Mesenchymal stem cell (in vitro differentiated cells and primary cell): ENCODE measurements at regions not wholly inside any gene's neighbourhood (a gene's known extent, or its start where the extent isn't known, plus 50 kb on each side); places are given as distances from the start of the nearest gene placed in this dataset.

Experiments
- DNase-seq: peaks from one replicate; pipeline ENCODE4 v3.0.0-alpha.2; 2013
- H2AFZ ChIP-seq: one replicate; pipeline ENCODE4 v1.6.1; 2013; ENCODE audit warnings: low read depth, mild to moderate bottlenecking, control low read depth, inconsistent platforms, low read length, moderate library complexity
- H2AK5ac ChIP-seq: 2 replicates; pipeline ENCODE4 v1.6.1; 2013; ENCODE audit warnings: low read length, moderate library complexity, mild to moderate bottlenecking, inconsistent platforms; ENCODE audit not compliant: severe bottlenecking
- H2BK120ac ChIP-seq: one replicate; pipeline ENCODE4 v1.6.1; 2013; ENCODE audit warnings: low read depth, mild to moderate bottlenecking, inconsistent platforms, low read length, moderate library complexity
- H2BK12ac ChIP-seq, 2 experiments: one replicate each; pipeline ENCODE4 v1.6.1; 2013; ENCODE audit warnings: inconsistent platforms in 2 of 2, low read length in 2 of 2, mild to moderate bottlenecking in 2 of 2, moderate library complexity in 2 of 2, control low read depth in 1 of 2
- H2BK15ac ChIP-seq: one replicate; pipeline ENCODE4 v1.6.1; 2013; ENCODE audit warnings: mild to moderate bottlenecking, low read depth, inconsistent platforms; ENCODE audit not compliant: poor library complexity, severe bottlenecking
- H2BK5ac ChIP-seq: 2 replicates; pipeline ENCODE4 v1.6.1; 2013; ENCODE audit warnings: low read depth, mild to moderate bottlenecking, low read length, control low read depth, inconsistent platforms; ENCODE audit not compliant: poor library complexity, severe bottlenecking
- H3K14ac ChIP-seq, 2 experiments: one replicate each; pipeline ENCODE4 v1.6.1; 2013; ENCODE audit warnings: inconsistent platforms in 2 of 2, low read length in 2 of 2, control low read depth in 1 of 2, mild to moderate bottlenecking in 1 of 2, moderate library complexity in 1 of 2
- H3K18ac ChIP-seq, 2 experiments: one replicate each; pipeline ENCODE4 v1.6.1; 2013; ENCODE audit warnings: inconsistent platforms in 2 of 2, low read length in 2 of 2, control low read depth in 1 of 2, low read depth in 1 of 2, mild to moderate bottlenecking in 1 of 2
- H3K23ac ChIP-seq, 2 experiments: one replicate each; pipeline ENCODE4 v1.6.1; 2013; ENCODE audit warnings: inconsistent platforms in 2 of 2, low read length in 2 of 2, mild to moderate bottlenecking in 2 of 2, moderate library complexity in 2 of 2, control low read depth in 1 of 2
- H3K27ac ChIP-seq: 2 replicates; pipeline ENCODE4 v1.5.1; 2013; ENCODE audit warnings: mild to moderate bottlenecking, moderate library complexity, low read length, control low read depth, inconsistent platforms; ENCODE audit not compliant: poor library complexity, severe bottlenecking
- H3K27me3 ChIP-seq, 2 experiments: 2 replicates each; pipeline versions ENCODE4 v1.6.1 to v1.7.0; 2013; ENCODE audit warnings: low read length in 2 of 2, mild to moderate bottlenecking in 2 of 2, moderate library complexity in 2 of 2, control low read depth in 1 of 2, inconsistent platforms in 1 of 2; ENCODE audit not compliant: control insufficient read depth in 1 of 2, insufficient read depth in 1 of 2
- H3K36me3 ChIP-seq, 2 experiments: 2 replicates each; pipeline versions ENCODE4 v1.6.1 to v1.7.0; 2013; ENCODE audit warnings: low read length in 2 of 2, control low read depth in 1 of 2, inconsistent platforms in 1 of 2, low read depth in 1 of 2, mild to moderate bottlenecking in 1 of 2; ENCODE audit not compliant: insufficient read depth in 2 of 2, control insufficient read depth in 1 of 2
- H3K4ac ChIP-seq, 2 experiments: one replicate each; pipeline ENCODE4 v1.6.1; 2013; ENCODE audit warnings: inconsistent platforms in 2 of 2, low read length in 2 of 2, mild to moderate bottlenecking in 2 of 2, moderate library complexity in 2 of 2, control low read depth in 1 of 2, low read depth in 1 of 2
- H3K4me1 ChIP-seq: 2 replicates; pipeline ENCODE4 v1.6.1; 2013; ENCODE audit warnings: low read depth, low read length, control low read depth; ENCODE audit not compliant: control insufficient read depth, insufficient read depth
- H3K4me2 ChIP-seq: 2 replicates; pipeline ENCODE4 v1.6.1; 2013; ENCODE audit warnings: low read length, mild to moderate bottlenecking, inconsistent platforms; ENCODE audit not compliant: poor library complexity, severe bottlenecking
- H3K4me3 ChIP-seq, 2 experiments: 2 replicates each; pipeline versions ENCODE4 v1.5.1 to v1.7.0; 2013; ENCODE audit warnings: low read length in 2 of 2, mild to moderate bottlenecking in 2 of 2, control low read depth in 1 of 2, low read depth in 1 of 2; ENCODE audit not compliant: insufficient read depth in 1 of 2
- H3K79me1 ChIP-seq: replicated peaks from 2 replicates; pipeline ENCODE4 v1.6.1; 2013; ENCODE audit warnings: mild to moderate bottlenecking, control low read depth, low read length, inconsistent platforms; ENCODE audit not compliant: poor library complexity, severe bottlenecking
- H3K9ac ChIP-seq: 2 replicates; pipeline ENCODE4 v1.7.0; 2013; ENCODE audit warnings: mild to moderate bottlenecking, low read length, moderate library complexity
- H3K9me3 ChIP-seq: 2 replicates; pipeline ENCODE4 v1.7.0; 2013; ENCODE audit warnings: mild to moderate bottlenecking, low read length; ENCODE audit not compliant: control insufficient read depth
- H4K8ac ChIP-seq: one replicate; pipeline ENCODE4 v1.6.1; 2013; ENCODE audit warnings: inconsistent platforms, mild to moderate bottlenecking, low read length, moderate library complexity
- H4K91ac ChIP-seq: one replicate; pipeline ENCODE4 v1.6.1; 2013; ENCODE audit warnings: mild to moderate bottlenecking, low read length, inconsistent platforms
- WGBS: methylation state at CpG from one replicate; pipeline ENCODE4 v1.1.7; 2013; ENCODE audit warnings: mixed read lengths; 5-methylcytosine and 5-hydroxymethylcytosine counted together

DNA sequence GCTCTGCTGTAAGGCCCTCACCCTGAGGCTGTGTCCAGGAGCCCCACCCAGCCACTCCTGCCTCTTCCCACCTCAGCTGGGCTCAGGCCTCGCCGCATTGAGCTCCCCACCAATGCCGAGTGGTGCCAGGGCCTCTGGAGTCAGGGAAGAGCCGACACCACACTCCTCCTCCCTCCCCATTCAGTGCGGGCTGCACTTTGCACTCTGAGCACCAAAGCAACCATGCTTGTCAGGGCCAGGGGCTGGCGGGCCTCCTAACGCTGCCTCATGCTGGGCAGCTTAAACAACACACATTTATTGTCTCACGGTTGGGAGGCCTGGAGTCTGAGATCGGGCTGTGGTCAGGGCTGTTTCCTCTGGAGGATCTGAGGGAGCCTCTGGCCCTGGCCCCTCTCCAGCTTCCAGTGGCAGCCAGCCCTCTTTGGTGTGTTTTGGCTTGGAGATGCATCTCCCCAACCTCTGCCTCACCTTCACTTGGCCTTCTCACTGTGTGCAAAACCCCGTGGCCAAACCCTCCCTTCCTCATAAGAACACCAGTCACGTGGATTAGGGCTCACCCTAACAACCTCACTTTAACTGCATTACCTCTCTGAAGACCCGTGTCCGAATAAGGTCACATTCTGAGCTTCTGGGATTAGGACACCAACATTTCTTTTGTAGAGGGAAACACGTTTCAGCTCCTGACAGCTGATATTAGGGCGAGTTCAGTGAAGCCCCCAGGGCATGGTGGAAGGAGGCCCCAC lies 157.8 kb downstream of the MED10 start:
- Histone ChIP-seq H3K9me3 (peaks cover 3% of the 10 kb centered on the region), H2BK12ac (no peak overlapping the region), H3K18ac (no peak overlapping the region), H2BK120ac (no peak overlapping the region), H3K4me2 (no peak overlapping the region), H3K23ac (no peak overlapping the region), H2BK5ac (no peak overlapping the region), H3K4ac (no peak overlapping the region), H3K79me1 (no peaks in the 10 kb centered on the region), H2AK5ac (no peak overlapping the region), H3K36me3 (no peaks in the 10 kb centered on the region), H3K27ac (no peak overlapping the region), H4K91ac (no peak overlapping the region), H4K8ac (no peak overlapping the region), H2BK15ac (no peak overlapping the region), H3K9ac (no peak overlapping the region), H2AFZ (no peak overlapping the region), H3K4me1 (no peaks in the 10 kb centered on the region), H3K14ac (no peak overlapping the region), H3K27me3 (no peaks in the 10 kb centered on the region), H3K4me3 (no peak overlapping the region)
- no peak for DNase-seq
- 59% methylated on average over 15 of the region's 15 CpGs for WGBS

DNA sequence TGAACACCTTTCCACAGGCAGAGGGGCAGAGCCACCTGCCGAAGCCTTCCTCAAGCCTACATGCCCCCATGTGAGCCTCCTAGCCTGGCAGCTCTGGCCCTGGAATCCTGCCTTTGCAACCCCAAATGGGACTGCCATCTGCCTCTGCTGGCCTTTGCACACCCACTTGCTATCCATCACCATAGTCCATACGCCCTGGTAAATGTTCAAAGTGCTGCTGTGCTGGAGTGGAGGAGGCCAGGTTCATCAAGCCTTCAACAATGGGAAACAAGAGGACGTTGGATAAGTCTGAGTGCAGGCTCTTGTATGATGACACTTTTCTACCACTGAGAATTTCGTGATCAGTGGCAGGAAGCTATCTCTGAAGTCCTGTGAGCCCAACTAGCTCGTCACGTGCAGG lies 159.8 kb downstream of the MED10 start:
- H4K91ac ChIP-seq: no peak overlapping the region
- H2BK15ac ChIP-seq: no peak overlapping the region
- H3K14ac ChIP-seq: no peak overlapping the region
- H3K18ac ChIP-seq: no peak overlapping the region
- H3K4me1 ChIP-seq: no peaks in the 10 kb centered on the region
- no peaks in the 10 kb centered on the region for H3K27me3 ChIP-seq
- H3K4me2 ChIP-seq: no peak overlapping the region
- H2BK5ac ChIP-seq: no peak overlapping the region
- H2BK120ac ChIP-seq: no peak overlapping the region
- H3K4ac ChIP-seq: no peak overlapping the region
- H3K9ac ChIP-seq: no peak overlapping the region
- peaks cover 3% of the 10 kb centered on the region for H3K9me3 ChIP-seq
- H2AFZ ChIP-seq: no peak overlapping the region
- no peak overlapping the region for H2AK5ac ChIP-seq
- no peaks in the 10 kb centered on the region for H3K79me1 ChIP-seq
- DNase-seq: no peak
- H2BK12ac ChIP-seq: no peak overlapping the region
- no peak overlapping the region for H3K4me3 ChIP-seq
- H3K36me3 ChIP-seq: no peaks in the 10 kb centered on the region
- H3K23ac ChIP-seq: no peak overlapping the region
- H3K27ac ChIP-seq: no peak overlapping the region
- no peak overlapping the region for H4K8ac ChIP-seq
- WGBS: 53% methylated on average over 6 of the region's 6 CpGs

DNA sequence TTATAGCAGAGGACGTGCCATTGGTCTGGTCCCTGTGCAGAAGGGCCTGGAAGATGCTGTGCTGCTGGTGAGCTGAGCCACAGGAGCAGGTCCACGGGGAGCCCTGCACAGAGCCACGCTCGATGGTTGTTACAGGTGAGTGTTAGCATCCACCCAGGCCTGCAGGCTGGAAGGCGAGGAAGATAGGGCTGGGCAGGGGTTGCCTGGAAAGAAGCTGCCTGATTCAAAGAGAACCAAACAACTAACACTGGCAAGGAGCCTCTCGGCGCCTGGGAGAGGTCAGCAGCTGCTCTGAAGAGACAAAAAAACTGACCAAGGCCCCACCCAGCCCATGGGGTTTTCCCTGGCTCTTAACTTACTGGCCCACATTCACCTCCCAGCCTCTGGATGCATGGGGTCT lies 160.2 kb downstream of the MED10 start:
- no peak overlapping the region for H4K91ac ChIP-seq
- no peak overlapping the region for H2BK120ac ChIP-seq

DNA sequence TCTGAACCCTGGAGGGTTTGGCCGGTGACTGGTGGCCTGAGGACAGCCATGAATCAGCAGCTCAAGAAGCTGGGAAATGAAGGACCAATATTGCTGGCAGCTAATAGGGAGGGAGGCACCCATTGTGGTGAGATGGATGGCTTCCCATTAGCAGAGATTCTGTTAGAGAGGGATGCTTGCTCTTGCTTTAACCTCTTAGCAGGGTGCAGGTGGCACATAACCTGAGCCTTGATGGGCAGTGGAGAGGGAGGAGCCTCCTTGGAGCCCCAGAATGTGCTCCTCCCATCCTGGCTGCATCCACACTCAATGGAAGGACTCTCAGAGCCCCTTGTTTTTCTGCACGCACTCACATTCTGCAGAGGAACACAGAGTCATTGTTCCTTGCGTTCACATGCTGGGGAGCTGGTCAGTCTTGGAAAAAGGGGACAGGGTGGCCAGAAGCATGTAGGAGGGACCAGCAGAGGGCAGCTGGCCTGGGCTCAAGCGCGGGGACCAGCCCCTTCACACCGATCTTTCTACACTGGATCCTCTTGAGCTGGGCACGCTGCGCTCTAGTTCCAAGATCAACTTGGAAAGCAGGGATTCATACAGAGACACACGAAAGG lies 161.8 kb downstream of the MED10 start:
- Histone ChIP-seq H2AK5ac (no peak overlapping the region), H3K79me1 (no peaks in the 10 kb centered on the region), H3K14ac (no peak overlapping the region), H2BK5ac (no peak overlapping the region), H3K36me3 (no peaks in the 10 kb centered on the region), H3K4ac (no peak overlapping the region), H2BK15ac (no peak overlapping the region), H2BK120ac (no peak overlapping the region), H3K4me1 (no peaks in the 10 kb centered on the region), H3K27me3 (no peaks in the 10 kb centered on the region), H2BK12ac (no peak overlapping the region), H3K9ac (no peak overlapping the region), H3K9me3 (peaks cover 1% of the 10 kb centered on the region), H2AFZ (no peak overlapping the region), H3K4me2 (no peak overlapping the region), H3K18ac (no peak overlapping the region), H4K91ac (peak overlapping the region; percentile 20), H3K23ac (no peak overlapping the region), H4K8ac (no peak overlapping the region), H3K27ac (no peak overlapping the region), H3K4me3 (no peak overlapping the region)
- 94% methylated on average over 8 of the region's 9 CpGs for WGBS
- no peak for DNase-seq

More for the DNA sequence above, 160.2 kb downstream of the MED10 start:
- Histone ChIP-seq H3K36me3 (no peaks in the 10 kb centered on the region), H3K4me3 (no peak overlapping the region), H3K18ac (no peak overlapping the region), H3K4ac (no peak overlapping the region), H3K23ac (no peak overlapping the region), H4K8ac (no peak overlapping the region), H2BK12ac (no peak overlapping the region), H2BK15ac (no peak overlapping the region), H3K79me1 (no peaks in the 10 kb centered on the region), H3K4me2 (no peak overlapping the region), H3K27ac (no peak overlapping the region), H3K27me3 (no peaks in the 10 kb centered on the region), H2AFZ (no peak overlapping the region), H3K4me1 (no peaks in the 10 kb centered on the region), H3K9ac (no peak overlapping the region), H2BK5ac (no peak overlapping the region), H2AK5ac (no peak overlapping the region), H3K14ac (no peak overlapping the region), H3K9me3 (peaks cover 3% of the 10 kb centered on the region)
- no peak for DNase-seq
- WGBS: 62% methylated on average over 7 of the region's 7 CpGs
